ENCODE measurements at regions not wholly inside any gene's neighbourhood (a gene's known extent, or its start where the extent isn't known, plus 50 kb on each side); places are given as distances from the start of the nearest gene placed in this dataset.

DNA sequence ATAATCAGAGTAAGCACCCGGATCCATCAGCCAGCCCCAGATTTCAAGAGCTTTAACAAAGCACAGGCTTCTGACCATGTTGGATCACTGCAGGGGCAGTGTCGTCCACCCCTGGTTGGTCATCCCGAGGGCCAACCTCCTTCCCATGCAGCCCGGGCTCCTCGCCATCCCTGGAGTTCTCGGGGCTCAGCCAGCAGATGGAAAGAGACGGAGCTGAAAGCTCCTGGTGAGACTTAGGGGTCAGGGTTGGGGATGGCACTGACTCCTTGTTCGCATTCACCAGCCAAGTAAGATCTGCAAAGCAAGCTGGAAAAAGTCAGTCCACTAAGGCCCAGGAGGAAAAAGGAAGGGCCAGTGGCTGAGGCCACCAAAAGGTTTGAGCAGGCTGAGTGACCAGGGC lies 888.9 kb downstream of the BRD1 start:
- no peak overlapping the region for H3K23ac ChIP-seq (ENCODE audit: low read depth, low read length)
- ChIA-PET CTCF (no interaction called here), POLR2A (ENCODE audit: unreplicated experiment) (no interaction called here)
- no peaks in the 10 kb centered on the region for H3K36me3 ChIP-seq (ENCODE audit: control insufficient read depth, insufficient read depth, low read length)
- H3K9me3 ChIP-seq (ENCODE audit: control insufficient read depth, insufficient read depth, low read length): peaks cover 44% of the 10 kb centered on the region
- no CpG with 5 or more reads among the region's 8 CpGs for WGBS, 2 experiments (ENCODE audit: extremely low coverage in 2 of 2, insufficient read length in 1 of 2)
- no peak overlapping the region for H3K9ac ChIP-seq (ENCODE audit: low read depth, low read length)
- no peaks in the 10 kb centered on the region for H3K27me3 ChIP-seq (ENCODE audit: control insufficient read depth, insufficient read depth, low read length)
- no peak overlapping the region for H2AK9ac ChIP-seq (replicated peaks; ENCODE audit: low read depth, low read length, poor library complexity)
- no TSS peak for BruUV-seq (replicated peaks)
- no peak overlapping the region for H4K8ac ChIP-seq (ENCODE audit: low read depth in 2 of 2, low read length in 2 of 2)
- ATAC-seq (ENCODE audit: low read depth): no peak
- no peaks in the 10 kb centered on the region for H3K79me1 ChIP-seq (ENCODE audit: low read depth in 1 of 2, low read length in 2 of 2)
- no peak overlapping the region for H3K14ac ChIP-seq (replicated peaks; ENCODE audit: low read depth, low read length)
- H3K4me3 ChIP-seq (ENCODE audit: insufficient read depth, low read depth, low read length): no peak overlapping the region
- no peak overlapping the region for H3K56ac ChIP-seq (ENCODE audit: extremely low read depth, insufficient read depth, low read length)
- H3K4me1 ChIP-seq (ENCODE audit: control insufficient read depth, insufficient read depth, low read length): no peaks in the 10 kb centered on the region
- no peak overlapping the region for H2BK15ac ChIP-seq (ENCODE audit: low read depth, low read length)
- H2AFZ ChIP-seq (replicated peaks; ENCODE audit: low read length, poor library complexity): no peak overlapping the region
- in situ Hi-C loops (cut with MboI; ENCODE audit: low sequenced_read_pairs): no loop called here
- dilution Hi-C loops (cut with HindIII; ENCODE audit: low sequenced_read_pairs, unreplicated experiment): no loop called here
- H2AK5ac ChIP-seq (ENCODE audit: low read depth, low read length): no peak overlapping the region
- no peak overlapping the region for H3K4me2 ChIP-seq (ENCODE audit: low read depth, low read length)
- no peak for DNase-seq
- H4K91ac ChIP-seq (ENCODE audit: insufficient read depth, low read depth, low read length): no peak overlapping the region
- H2BK5ac ChIP-seq (ENCODE audit: low read depth, low read length, poor library complexity, severe bottlenecking): no peak overlapping the region
- H3K27ac ChIP-seq (ENCODE audit: insufficient read depth, low read length): no peak overlapping the region
- H4K20me1 ChIP-seq (ENCODE audit: insufficient read depth, low read length): no peaks in the 10 kb centered on the region
- no peak for TF ChIP-seq MAZ (IDR thresholded peaks at IDR 0.05; ENCODE audit: borderline replicate concordance, low read depth, low read length)
- TF ChIP-seq RAD21 (IDR thresholded peaks at IDR 0.05; ENCODE audit: low read length): no peak
- no peak for TF ChIP-seq SMC3 (IDR thresholded peaks at IDR 0.05; ENCODE audit: low read depth, low read length)
- TF ChIP-seq RCOR1 (IDR thresholded peaks at IDR 0.05; ENCODE audit: insufficient replicate concordance, low read length): no peak
- no peak for TF ChIP-seq NFE2L2 (IDR thresholded peaks at IDR 0.05; ENCODE audit: low read depth, low read length)
- TF ChIP-seq POLR2A (IDR thresholded peaks at IDR 0.05; ENCODE audit: low read depth, low read length): no peak
- TF ChIP-seq MXI1 (IDR thresholded peaks at IDR 0.05; ENCODE audit: borderline replicate concordance, low read depth, low read length): no peak
- no peak for TF ChIP-seq MAFK (IDR thresholded peaks at IDR 0.05; ENCODE audit: low read depth, low read length)
- TF ChIP-seq CHD1 (IDR thresholded peaks at IDR 0.05; ENCODE audit: low read depth, low read length): no peak
- TF ChIP-seq, protein P1, sequence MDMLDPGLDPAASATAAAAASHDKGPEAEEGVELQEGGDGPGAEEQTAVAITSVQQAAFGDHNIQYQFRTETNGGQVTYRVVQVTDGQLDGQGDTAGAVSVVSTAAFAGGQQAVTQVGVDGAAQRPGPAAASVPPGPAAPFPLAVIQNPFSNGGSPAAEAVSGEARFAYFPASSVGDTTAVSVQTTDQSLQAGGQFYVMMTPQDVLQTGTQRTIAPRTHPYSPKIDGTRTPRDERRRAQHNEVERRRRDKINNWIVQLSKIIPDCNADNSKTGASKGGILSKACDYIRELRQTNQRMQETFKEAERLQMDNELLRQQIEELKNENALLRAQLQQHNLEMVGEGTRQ (IDR thresholded peaks at IDR 0.05; ENCODE audit: low read depth, low read length): no peak
- TF ChIP-seq BHLHE40 (IDR thresholded peaks at IDR 0.05; ENCODE audit: low read depth, low read length): no peak
- TF ChIP-seq, protein P2, sequence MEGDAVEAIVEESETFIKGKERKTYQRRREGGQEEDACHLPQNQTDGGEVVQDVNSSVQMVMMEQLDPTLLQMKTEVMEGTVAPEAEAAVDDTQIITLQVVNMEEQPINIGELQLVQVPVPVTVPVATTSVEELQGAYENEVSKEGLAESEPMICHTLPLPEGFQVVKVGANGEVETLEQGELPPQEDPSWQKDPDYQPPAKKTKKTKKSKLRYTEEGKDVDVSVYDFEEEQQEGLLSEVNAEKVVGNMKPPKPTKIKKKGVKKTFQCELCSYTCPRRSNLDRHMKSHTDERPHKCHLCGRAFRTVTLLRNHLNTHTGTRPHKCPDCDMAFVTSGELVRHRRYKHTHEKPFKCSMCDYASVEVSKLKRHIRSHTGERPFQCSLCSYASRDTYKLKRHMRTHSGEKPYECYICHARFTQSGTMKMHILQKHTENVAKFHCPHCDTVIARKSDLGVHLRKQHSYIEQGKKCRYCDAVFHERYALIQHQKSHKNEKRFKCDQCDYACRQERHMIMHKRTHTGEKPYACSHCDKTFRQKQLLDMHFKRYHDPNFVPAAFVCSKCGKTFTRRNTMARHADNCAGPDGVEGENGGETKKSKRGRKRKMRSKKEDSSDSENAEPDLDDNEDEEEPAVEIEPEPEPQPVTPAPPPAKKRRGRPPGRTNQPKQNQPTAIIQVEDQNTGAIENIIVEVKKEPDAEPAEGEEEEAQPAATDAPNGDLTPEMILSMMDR (conservative IDR thresholded peaks at IDR 0.05; ENCODE audit: low read depth, low read length): no peak
- TF ChIP-seq, protein P3, sequence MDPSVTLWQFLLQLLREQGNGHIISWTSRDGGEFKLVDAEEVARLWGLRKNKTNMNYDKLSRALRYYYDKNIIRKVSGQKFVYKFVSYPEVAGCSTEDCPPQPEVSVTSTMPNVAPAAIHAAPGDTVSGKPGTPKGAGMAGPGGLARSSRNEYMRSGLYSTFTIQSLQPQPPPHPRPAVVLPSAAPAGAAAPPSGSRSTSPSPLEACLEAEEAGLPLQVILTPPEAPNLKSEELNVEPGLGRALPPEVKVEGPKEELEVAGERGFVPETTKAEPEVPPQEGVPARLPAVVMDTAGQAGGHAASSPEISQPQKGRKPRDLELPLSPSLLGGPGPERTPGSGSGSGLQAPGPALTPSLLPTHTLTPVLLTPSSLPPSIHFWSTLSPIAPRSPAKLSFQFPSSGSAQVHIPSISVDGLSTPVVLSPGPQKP (IDR thresholded peaks at IDR 0.05; ENCODE audit: borderline replicate concordance, low read depth, low read length): no peak
- TF ChIP-seq CEBPB (IDR thresholded peaks at IDR 0.05; ENCODE audit: low read depth, low read length): no peak
- TF ChIP-seq RFX5 (IDR thresholded peaks at IDR 0.05; ENCODE audit: low read depth, low read length): no peak
- no peak for TF ChIP-seq FOS (IDR thresholded peaks at IDR 0.05; ENCODE audit: low read depth, low read length)
- intact Hi-C loops (cut with micrococcal nuclease): no loop called here
- H4K5ac ChIP-seq (ENCODE audit: low read depth, low read length): no peak overlapping the region
- no peak overlapping the region for H2BK20ac ChIP-seq (ENCODE audit: low read depth, low read length)
- no peaks in the 10 kb centered on the region for H3K9me1 ChIP-seq (ENCODE audit: insufficient read depth, low read length)
- H3K4ac ChIP-seq (ENCODE audit: low read depth, low read length): no peak overlapping the region
- H3K18ac ChIP-seq (ENCODE audit: low read depth, low read length): no peak overlapping the region
- no peak overlapping the region for H2BK120ac ChIP-seq (ENCODE audit: low read depth, low read length)

All from IMR-90 (cell line).